IMR-90 (cell line): ENCODE measurements at regions not wholly inside any gene's neighbourhood (a gene's known extent, or its start where the extent isn't known, plus 50 kb on each side); places are given as distances from the start of the nearest gene placed in this dataset.

ENCODE experiments used
- ATAC-seq: fragments of 200-7000 bp; cut with Tn5 transposase; 2 replicates; pipeline ENCODE4 v1.9.1; 2020; ENCODE audit warnings: low read depth, mild to moderate bottlenecking, moderate library complexity
- BruUV-seq: library from RNA; stranded (reverse); fragments of 400-500 nt; replicated peaks from 2 replicates; lab custom pipeline; 2021; lab: Mats Ljungman, UMichigan
- CTCF ChIA-PET: fragments of 300-600 bp; formaldehyde crosslinking; extraction: SDS; loops from one replicate; lab custom pipeline; 2021; ENCODE audit warnings: antibody characterized with exemption; lab: Yijun Ruan, JAX
- POLR2A ChIA-PET: fragments of 300-600 bp; sonication (Branson Sonifier 250); formaldehyde crosslinking; loops from one replicate; lab custom pipeline; 2022; ENCODE audit warnings: antibody characterized with exemption; ENCODE audit not compliant: unreplicated experiment; lab: Charles Lee
- DNase-seq: peaks from one replicate; pipeline ENCODE4 v3.0.0; 2013
- H2AFZ ChIP-seq: replicated peaks from 2 replicates; pipeline ENCODE3; 2013; ENCODE audit warnings: low read length, mild to moderate bottlenecking; ENCODE audit not compliant: poor library complexity
- H2AK5ac ChIP-seq: 2 replicates; pipeline ENCODE4 v1.6.1; 2013; ENCODE audit warnings: low read depth, low read length, inconsistent platforms
- H2AK9ac ChIP-seq: replicated peaks from 2 replicates; pipeline ENCODE3; 2013; ENCODE audit warnings: mild to moderate bottlenecking, low read depth, low read length, moderate library complexity; ENCODE audit not compliant: poor library complexity
- H2BK120ac ChIP-seq: 2 replicates; pipeline ENCODE4 v1.6.1; 2013; ENCODE audit warnings: low read depth, low read length, inconsistent platforms
- H2BK15ac ChIP-seq: 3 replicates; pipeline ENCODE4 v1.6.1; 2013; ENCODE audit warnings: low read depth, low read length, inconsistent platforms
- H2BK20ac ChIP-seq: 2 replicates; pipeline ENCODE4 v1.6.1; 2013; ENCODE audit warnings: low read depth, mild to moderate bottlenecking, inconsistent platforms, low read length, moderate library complexity
- H2BK5ac ChIP-seq: 2 replicates; pipeline ENCODE4 v1.6.1; 2013; ENCODE audit warnings: mild to moderate bottlenecking, low read depth, low read length, inconsistent platforms; ENCODE audit not compliant: poor library complexity, severe bottlenecking
- H3K14ac ChIP-seq: replicated peaks from 2 replicates; pipeline ENCODE4 v1.6.1; 2013; ENCODE audit warnings: low read depth, low read length, inconsistent platforms
- H3K18ac ChIP-seq: 2 replicates; pipeline ENCODE4 v1.6.1; 2013; ENCODE audit warnings: low read depth, low read length, control low read depth
- H3K23ac ChIP-seq: 2 replicates; pipeline ENCODE4 v1.6.1; 2013; ENCODE audit warnings: low read depth, low read length, inconsistent platforms
- H3K27ac ChIP-seq: 2 replicates; pipeline ENCODE4 v1.5.1; 2013; ENCODE audit warnings: mild to moderate bottlenecking, control low read depth, low read length; ENCODE audit not compliant: insufficient read depth
- H3K27me3 ChIP-seq: 2 replicates; pipeline ENCODE4 v1.6.1; 2013; ENCODE audit warnings: low read length; ENCODE audit not compliant: control insufficient read depth, insufficient read depth
- H3K36me3 ChIP-seq: 2 replicates; pipeline ENCODE4 v1.6.1; 2013; ENCODE audit warnings: low read length, mixed read lengths; ENCODE audit not compliant: control insufficient read depth, insufficient read depth
- H3K4ac ChIP-seq: 2 replicates; pipeline ENCODE4 v1.6.1; 2013; ENCODE audit warnings: low read depth, low read length, inconsistent platforms
- H3K4me1 ChIP-seq: 2 replicates; pipeline ENCODE4 v1.6.1; 2013; ENCODE audit warnings: low read length, mixed read lengths; ENCODE audit not compliant: control insufficient read depth, insufficient read depth
- H3K4me2 ChIP-seq: 2 replicates; pipeline ENCODE4 v1.6.1; 2013; ENCODE audit warnings: low read depth, mild to moderate bottlenecking, control low read depth, low read length, moderate library complexity
- H3K4me3 ChIP-seq: 2 replicates; pipeline ENCODE4 v1.5.1; 2013; ENCODE audit warnings: low read depth, mild to moderate bottlenecking, control low read depth, low read length, moderate library complexity; ENCODE audit not compliant: insufficient read depth
- H3K56ac ChIP-seq: 2 replicates; pipeline ENCODE4 v1.6.1; 2013; ENCODE audit warnings: low read length, inconsistent platforms; ENCODE audit not compliant: insufficient read depth; ENCODE audit errors: extremely low read depth
- H3K79me1 ChIP-seq, 2 experiments: 2 replicates each; pipeline ENCODE4 v1.6.1; 2013; ENCODE audit warnings: low read length in 2 of 2, inconsistent platforms in 1 of 2, low read depth in 1 of 2
- H3K9ac ChIP-seq: 2 replicates; pipeline ENCODE4 v1.6.1; 2013; ENCODE audit warnings: low read depth, low read length, control low read depth
- H3K9me1 ChIP-seq: 2 replicates; pipeline ENCODE4 v1.6.1; 2013; ENCODE audit warnings: low read length, inconsistent platforms; ENCODE audit not compliant: insufficient read depth
- H3K9me3 ChIP-seq: 2 replicates; pipeline ENCODE4 v1.6.1; 2013; ENCODE audit warnings: low read length; ENCODE audit not compliant: control insufficient read depth, insufficient read depth
- H4K20me1 ChIP-seq: 2 replicates; pipeline ENCODE4 v1.6.1; 2013; ENCODE audit warnings: low read length, inconsistent platforms; ENCODE audit not compliant: insufficient read depth
- H4K5ac ChIP-seq: 2 replicates; pipeline ENCODE4 v1.6.1; 2013; ENCODE audit warnings: mild to moderate bottlenecking, low read depth, low read length, control low read depth
- H4K8ac ChIP-seq, 2 experiments: 2 replicates each; pipeline ENCODE4 v1.6.1; 2013; ENCODE audit warnings: low read depth in 2 of 2, low read length in 2 of 2, control low read depth in 1 of 2, inconsistent platforms in 1 of 2
- H4K91ac ChIP-seq: 2 replicates; pipeline ENCODE4 v1.6.1; 2013; ENCODE audit warnings: low read depth, low read length, inconsistent platforms; ENCODE audit not compliant: insufficient read depth
- BHLHE40 ChIP-seq: fragments of 150-350 bp; IDR thresholded peaks from 2 replicates; pipeline ENCODE4 v1.6.1; 2016; ENCODE audit warnings: mild to moderate bottlenecking, low read depth, low read length
- CEBPB ChIP-seq: IDR thresholded peaks from 2 replicates; pipeline ENCODE4 v1.6.1; 2012; ENCODE audit warnings: low read depth, low read length, improper control_type of control experiment
- CHD1 ChIP-seq: IDR thresholded peaks from 2 replicates; pipeline ENCODE4 v1.6.1; 2012; ENCODE audit warnings: low read depth, low read length, improper control_type of control experiment
- ELK1 ChIP-seq: fragments of 150-350 bp; IDR thresholded peaks from 2 replicates; pipeline ENCODE4 v1.6.1; 2016; ENCODE audit warnings: low read depth, mild to moderate bottlenecking, low read length, moderate library complexity, borderline replicate concordance
- FOS ChIP-seq: fragments of 150-350 bp; IDR thresholded peaks from 2 replicates; pipeline ENCODE4 v1.6.1; 2016; ENCODE audit warnings: low read depth, low read length
- MAFK ChIP-seq: IDR thresholded peaks from 2 replicates; pipeline ENCODE4 v1.6.1; 2012; ENCODE audit warnings: low read depth, low read length, improper control_type of control experiment
- MAZ ChIP-seq: IDR thresholded peaks from 2 replicates; pipeline ENCODE4 v1.6.1; 2012; ENCODE audit warnings: low read depth, mild to moderate bottlenecking, low read length, improper control_type of control experiment, moderate library complexity, borderline replicate concordance
- MXI1 ChIP-seq: IDR thresholded peaks from 2 replicates; pipeline ENCODE4 v1.6.1; 2012; ENCODE audit warnings: low read depth, mild to moderate bottlenecking, low read length, moderate library complexity, borderline replicate concordance
- NFE2L2 ChIP-seq: fragments of 150-350 bp; IDR thresholded peaks from 2 replicates; pipeline ENCODE4 v1.6.1; 2016; ENCODE audit warnings: low read depth, mild to moderate bottlenecking, low read length
- POLR2A ChIP-seq: IDR thresholded peaks from 2 replicates; pipeline ENCODE4 v1.6.1; 2012; ENCODE audit warnings: mild to moderate bottlenecking, low read depth, low read length
- RAD21 ChIP-seq: IDR thresholded peaks from 2 replicates; pipeline ENCODE4 v1.6.1; 2012; ENCODE audit warnings: low read length, improper control_type of control experiment
- RCOR1 ChIP-seq: IDR thresholded peaks from 2 replicates; pipeline ENCODE4 v1.6.1; 2012; ENCODE audit warnings: mild to moderate bottlenecking, low read length, improper control_type of control experiment; ENCODE audit not compliant: insufficient replicate concordance
- RFX5 ChIP-seq: IDR thresholded peaks from 2 replicates; pipeline ENCODE4 v1.8.0; 2012; ENCODE audit warnings: low read depth, mild to moderate bottlenecking, low read length, moderate library complexity
- SMC3 ChIP-seq: fragments of 150-350 bp; IDR thresholded peaks from 2 replicates; pipeline ENCODE4 v1.6.1; 2016; ENCODE audit warnings: low read depth, mild to moderate bottlenecking, antibody characterized with exemption, low read length, moderate library complexity
- USF2 ChIP-seq: fragments of 150-350 bp; IDR thresholded peaks from 2 replicates; pipeline ENCODE4 v1.6.1; 2017; ENCODE audit warnings: mild to moderate bottlenecking, antibody characterized with exemption, low read length, low read depth
- WGBS, 2 experiments: methylation state at CpG; one replicate each; pipeline versions ENCODE4 v1.1.5 to v1.1.7; 2013; ENCODE audit warnings: missing lambda C conversion rate in 2 of 2; ENCODE audit not compliant: insufficient read length in 1 of 2; ENCODE audit errors: extremely low coverage in 2 of 2; 5-methylcytosine and 5-hydroxymethylcytosine counted together
- dilution Hi-C: fragments of 300-500 bp; cut with HindIII; formaldehyde crosslinking; loops from one replicate; pipeline ENCODE4 v1.14.3; 2018; ENCODE audit warnings: low sequenced_read_pairs; ENCODE audit not compliant: unreplicated experiment
- in situ Hi-C: fragments of 300-500 bp; cut with MboI; formaldehyde crosslinking; loops from 3 replicates; pipeline ENCODE4 v1.14.3; 2019; ENCODE audit warnings: low sequenced_read_pairs, inconsistent platforms, mixed read lengths
- intact Hi-C: fragments of 100-400 bp; cut with micrococcal nuclease; formaldehyde crosslinking; loops from 2 replicates; pipeline ENCODE4 v1.10.0; 2022
- TF ChIP-seq, protein P1 (sequence below): conservative IDR thresholded peaks from 2 replicates; pipeline ENCODE4 v1.5.1; 2012; ENCODE audit warnings: mild to moderate bottlenecking, low read depth, low read length, improper control_type of control experiment

GRCh38 chr9:1354606-1355005, 304.4 kb downstream of the DMRT2 start:
- no peak overlapping the region for H2AFZ ChIP-seq
- intact Hi-C loops = no loop called here
- CTCF ChIA-PET = no interaction called here
- H4K5ac ChIP-seq = no peak overlapping the region
- TF ChIP-seq SMC3 (no peak), NFE2L2 (no peak), CEBPB (no peak), CHD1 (no peak), RFX5 (no peak), POLR2A (no peak), ELK1 (no peak), FOS (no peak), MAFK (no peak), USF2 (no peak), MAZ (no peak), RAD21 (no peak), MXI1 (no peak), RCOR1 (no peak), BHLHE40 (no peak)
- TF ChIP-seq, protein P1, sequence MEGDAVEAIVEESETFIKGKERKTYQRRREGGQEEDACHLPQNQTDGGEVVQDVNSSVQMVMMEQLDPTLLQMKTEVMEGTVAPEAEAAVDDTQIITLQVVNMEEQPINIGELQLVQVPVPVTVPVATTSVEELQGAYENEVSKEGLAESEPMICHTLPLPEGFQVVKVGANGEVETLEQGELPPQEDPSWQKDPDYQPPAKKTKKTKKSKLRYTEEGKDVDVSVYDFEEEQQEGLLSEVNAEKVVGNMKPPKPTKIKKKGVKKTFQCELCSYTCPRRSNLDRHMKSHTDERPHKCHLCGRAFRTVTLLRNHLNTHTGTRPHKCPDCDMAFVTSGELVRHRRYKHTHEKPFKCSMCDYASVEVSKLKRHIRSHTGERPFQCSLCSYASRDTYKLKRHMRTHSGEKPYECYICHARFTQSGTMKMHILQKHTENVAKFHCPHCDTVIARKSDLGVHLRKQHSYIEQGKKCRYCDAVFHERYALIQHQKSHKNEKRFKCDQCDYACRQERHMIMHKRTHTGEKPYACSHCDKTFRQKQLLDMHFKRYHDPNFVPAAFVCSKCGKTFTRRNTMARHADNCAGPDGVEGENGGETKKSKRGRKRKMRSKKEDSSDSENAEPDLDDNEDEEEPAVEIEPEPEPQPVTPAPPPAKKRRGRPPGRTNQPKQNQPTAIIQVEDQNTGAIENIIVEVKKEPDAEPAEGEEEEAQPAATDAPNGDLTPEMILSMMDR = no peak
- peaks cover 10% of the 10 kb centered on the region for H3K9me3 ChIP-seq
- H2BK20ac ChIP-seq = no peak overlapping the region
- no TSS peak for BruUV-seq
- no peak overlapping the region for H3K56ac ChIP-seq
- in situ Hi-C loops = no loop called here
- no peak overlapping the region for H3K23ac ChIP-seq
- no peak overlapping the region for H2AK5ac ChIP-seq
- no peak overlapping the region for H2AK9ac ChIP-seq
- H3K27ac ChIP-seq = no peak overlapping the region
- no peaks in the 10 kb centered on the region for H3K27me3 ChIP-seq
- no peaks in the 10 kb centered on the region for H3K9me1 ChIP-seq
- H2BK5ac ChIP-seq = no peak overlapping the region
- H2BK120ac ChIP-seq = no peak overlapping the region
- H4K20me1 ChIP-seq = no peaks in the 10 kb centered on the region
- no peak overlapping the region for H3K9ac ChIP-seq
- dilution Hi-C loops = no loop called here
- H2BK15ac ChIP-seq = no peak overlapping the region
- no peak overlapping the region for H3K18ac ChIP-seq
- ATAC-seq (no peak), DNase-seq (no peak)
- no CpG with 5 or more reads among the region's 4 CpGs for WGBS, 2 experiments
- no peak overlapping the region for H3K4me3 ChIP-seq
- POLR2A ChIA-PET = no interaction called here
- H3K4ac ChIP-seq = no peak overlapping the region
- no peak overlapping the region for H3K14ac ChIP-seq
- H4K8ac ChIP-seq = no peak overlapping the region
- H3K79me1 ChIP-seq = no peaks in the 10 kb centered on the region
- H3K4me1 ChIP-seq = no peaks in the 10 kb centered on the region
- no peaks in the 10 kb centered on the region for H3K36me3 ChIP-seq
- H4K91ac ChIP-seq = no peak overlapping the region
- H3K4me2 ChIP-seq = no peak overlapping the region
